ES-I3 (cell line): ENCODE measurements at regions not wholly inside any gene's neighbourhood (a gene's known extent, or its start where the extent isn't known, plus 50 kb on each side); places are given as distances from the start of the nearest gene placed in this dataset.

Source experiments
- H3K36me3 ChIP-seq: 2 replicates; pipeline ENCODE4 v1.6.1; 2013; ENCODE audit warnings: mild to moderate bottlenecking, low read length, control low read depth, moderate library complexity; ENCODE audit not compliant: insufficient read depth
- H3K4me1 ChIP-seq: 2 replicates; pipeline ENCODE4 v1.6.1; 2013; ENCODE audit warnings: mild to moderate bottlenecking, control low read depth, low read length; ENCODE audit not compliant: insufficient read depth
- H3K9ac ChIP-seq: 2 replicates; pipeline ENCODE4 v1.6.1; 2013; ENCODE audit warnings: low read depth, mild to moderate bottlenecking, low read length, moderate library complexity
- H3K9me3 ChIP-seq: 2 replicates; pipeline ENCODE4 v1.6.1; 2013; ENCODE audit warnings: mild to moderate bottlenecking, low read length, moderate library complexity; ENCODE audit not compliant: control insufficient read depth, insufficient read depth

DNA sequence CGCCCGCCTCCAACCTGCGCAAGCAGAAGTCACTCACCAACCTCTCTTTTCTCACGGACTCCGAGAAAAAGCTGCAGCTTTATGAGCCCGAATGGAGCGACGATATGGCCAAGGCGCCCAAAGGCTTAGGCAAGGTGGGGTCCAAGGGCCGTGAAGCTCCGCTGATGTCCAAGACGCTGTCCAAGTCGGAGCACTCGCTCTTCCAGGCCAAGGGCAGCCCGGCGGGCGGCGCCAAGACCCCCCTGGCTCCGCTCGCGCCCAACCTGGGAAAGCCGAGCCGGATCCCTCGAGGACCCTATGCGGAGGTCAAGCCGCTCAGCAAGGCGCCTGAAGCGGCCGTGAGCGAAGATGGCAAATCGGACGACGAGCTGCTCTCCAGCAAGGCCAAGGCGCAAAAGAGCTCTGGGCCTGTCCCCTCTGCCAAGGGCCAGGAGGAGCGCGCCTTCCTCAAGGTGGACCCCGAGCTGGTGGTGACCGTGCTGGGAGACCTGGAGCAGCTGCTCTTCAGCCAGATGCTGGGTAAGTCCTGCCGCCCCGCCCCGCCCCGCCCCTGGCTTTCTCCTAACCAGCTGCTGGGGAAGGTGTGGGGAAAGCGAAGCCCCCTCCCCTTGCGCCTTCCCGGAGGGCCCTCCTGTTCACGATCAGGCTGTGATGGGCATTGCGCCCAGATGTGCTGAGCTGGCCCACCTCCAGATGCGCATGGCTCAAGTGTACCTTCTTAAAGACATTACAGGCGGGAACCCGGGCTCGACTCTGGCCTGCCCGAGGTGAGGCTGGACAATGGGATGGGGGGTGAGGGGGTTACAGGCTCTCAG, 110.2 kb downstream of the NAV1 start:
- Histone ChIP-seq H3K9ac (peak overlapping the region; percentile 77), H3K9me3 (no peaks in the 10 kb centered on the region; the same call in 1 of the 2 replicates), H3K4me1 (peaks cover 23% of the 10 kb centered on the region), H3K36me3 (no peaks in the 10 kb centered on the region)

- peak overlapping the region; percentile 77; the same call in 1 of the 2 replicates for H3K9ac ChIP-seq
- H3K36me3 ChIP-seq: no peaks in the 10 kb centered on the region
- peaks cover 23% of the 10 kb centered on the region for H3K4me1 ChIP-seq
- H3K9me3 ChIP-seq: no peaks in the 10 kb centered on the region; the same call in 1 of the 2 replicates
Observed at GRCh38 chr1:201649761-201650622, 111.1 kb downstream of the NAV1 start.

DNA sequence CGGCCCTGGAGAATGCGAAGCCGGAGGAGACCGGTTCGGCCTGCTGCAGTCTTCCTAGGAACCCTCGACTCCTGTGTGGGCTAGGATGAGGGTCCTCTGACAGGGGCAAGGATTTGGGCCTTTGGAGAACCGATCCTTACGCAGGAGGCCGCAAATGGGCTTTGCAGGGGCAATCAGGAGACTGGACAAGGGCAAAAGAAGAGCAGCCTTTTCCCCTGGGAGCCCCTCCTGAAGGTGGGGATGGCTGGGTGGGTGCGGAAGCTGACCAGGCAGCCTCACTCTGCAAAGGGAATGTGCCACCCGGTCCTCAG, 111.7 kb downstream of the NAV1 start:
- no peaks in the 10 kb centered on the region; the same call in 1 of the 2 replicates for H3K9me3 ChIP-seq
- no peaks in the 10 kb centered on the region for H3K36me3 ChIP-seq
- peak overlapping the region; percentile 77 for H3K9ac ChIP-seq
- peaks cover 25% of the 10 kb centered on the region for H3K4me1 ChIP-seq

DNA sequence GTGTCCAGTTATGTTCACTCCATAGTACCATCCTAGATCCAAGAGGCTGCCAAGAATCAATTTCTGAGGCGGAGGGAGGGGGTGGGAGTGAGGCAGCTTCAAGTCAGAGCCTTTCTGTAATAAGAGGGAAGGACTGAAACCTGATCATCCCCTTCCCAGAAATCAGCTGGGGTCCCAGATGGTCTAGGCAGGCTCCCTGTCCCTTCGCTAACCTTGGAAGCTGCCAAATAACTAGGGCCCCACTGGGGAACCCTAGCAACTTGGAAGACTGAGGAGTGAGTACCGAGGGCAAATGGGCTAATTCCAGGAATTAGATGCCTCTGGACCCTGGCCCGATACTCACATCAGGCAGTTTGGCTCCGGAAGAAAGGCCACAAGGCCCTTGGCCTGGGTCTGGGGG, 113.3 kb downstream of the NAV1 start:
- Histone ChIP-seq H3K36me3 (no peaks in the 10 kb centered on the region), H3K9ac (no peak overlapping the region), H3K9me3 (no peaks in the 10 kb centered on the region; the same call in 1 of the 2 replicates), H3K4me1 (peaks cover 24% of the 10 kb centered on the region)

- Histone ChIP-seq H3K4me1 (peaks cover 21% of the 10 kb centered on the region), H3K9me3 (no peaks in the 10 kb centered on the region; the same call in 1 of the 2 replicates), H3K36me3 (no peaks in the 10 kb centered on the region), H3K9ac (no peak overlapping the region)
Observed at GRCh38 chr1:201653233-201653632, 114.3 kb downstream of the NAV1 start.

DNA sequence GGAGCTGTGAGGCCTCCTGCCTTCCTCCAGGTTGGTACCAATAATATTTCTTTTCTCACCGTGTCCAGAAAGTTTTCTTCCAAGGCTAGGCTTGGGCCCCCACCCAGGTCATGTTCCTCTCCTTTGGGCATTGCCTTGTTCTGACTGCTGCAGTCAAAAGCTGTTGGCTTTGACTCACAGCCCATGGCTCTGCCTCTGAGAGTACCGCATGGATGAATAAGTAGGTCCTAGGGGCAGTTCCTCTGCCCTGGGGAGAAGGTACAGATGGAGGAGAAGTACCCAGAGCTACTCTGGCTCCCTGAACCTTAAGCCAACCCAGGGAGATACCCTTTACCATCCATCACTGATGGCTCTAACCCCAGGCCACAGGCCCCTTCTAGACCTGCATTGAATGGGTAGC, 115.0 kb downstream of the NAV1 start:
- Histone ChIP-seq H3K9ac (no peak overlapping the region), H3K4me1 (peaks cover 21% of the 10 kb centered on the region), H3K9me3 (no peaks in the 10 kb centered on the region; the same call in 1 of the 2 replicates), H3K36me3 (no peaks in the 10 kb centered on the region)

DNA sequence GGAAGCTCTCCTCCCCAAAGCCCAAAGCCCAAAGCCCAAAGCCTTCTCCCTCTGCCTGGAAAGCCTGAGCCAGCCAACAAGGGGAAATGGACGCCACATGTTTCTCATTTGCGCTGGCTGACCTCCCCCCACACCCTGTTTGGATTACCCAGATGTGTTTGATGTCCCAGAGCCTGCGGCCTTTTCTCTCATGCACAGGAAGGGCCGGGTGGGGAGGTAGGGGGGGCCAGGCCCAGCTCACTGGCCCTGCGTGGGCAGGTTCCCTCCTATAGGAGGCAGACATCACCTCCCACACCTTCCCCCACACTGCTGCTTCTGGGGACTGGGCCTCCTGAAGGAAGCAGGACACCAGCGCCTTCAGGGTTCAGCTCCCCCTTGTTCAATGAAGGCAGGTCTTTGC, 116.3 kb downstream of the NAV1 start:
- no peaks in the 10 kb centered on the region for H3K36me3 ChIP-seq
- no peaks in the 10 kb centered on the region for H3K9me3 ChIP-seq
- H3K9ac ChIP-seq: no peak overlapping the region
- peaks cover 21% of the 10 kb centered on the region for H3K4me1 ChIP-seq

- Histone ChIP-seq H3K9me3 (no peaks in the 10 kb centered on the region), H3K4me1 (peaks cover 17% of the 10 kb centered on the region), H3K9ac (no peak overlapping the region), H3K36me3 (no peaks in the 10 kb centered on the region)
Observed at GRCh38 chr1:201655910-201656309, 117.0 kb downstream of the NAV1 start.

- Histone ChIP-seq H3K4me1 (peaks cover 11% of the 10 kb centered on the region), H3K9me3 (no peaks in the 10 kb centered on the region), H3K9ac (no peak overlapping the region), H3K36me3 (no peaks in the 10 kb centered on the region)
Observed at GRCh38 chr1:201656311-201657032, 117.5 kb downstream of the NAV1 start.

DNA sequence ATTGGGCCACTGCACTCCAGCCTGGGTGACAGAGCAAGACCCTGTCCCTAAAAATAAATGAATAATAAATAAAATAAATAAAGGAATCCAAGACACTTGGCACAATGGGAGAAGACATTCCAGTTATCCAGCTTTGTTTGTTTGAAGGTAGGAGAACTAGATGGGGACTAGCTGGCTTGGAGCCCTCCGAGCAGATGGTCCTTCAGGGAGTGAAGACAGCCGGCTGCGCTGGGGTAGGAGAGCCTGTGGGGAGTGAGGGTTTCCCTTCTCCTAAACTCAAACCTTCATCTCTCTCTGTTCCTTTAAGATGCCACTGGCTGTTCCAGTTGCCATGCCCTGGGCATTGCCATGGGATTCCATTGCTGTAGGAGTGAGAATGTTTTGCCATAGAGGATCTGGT, 120.6 kb downstream of the NAV1 start:
- Histone ChIP-seq H3K9ac (no peak overlapping the region), H3K4me1 (peaks cover 4% of the 10 kb centered on the region), H3K36me3 (no peaks in the 10 kb centered on the region), H3K9me3 (no peaks in the 10 kb centered on the region)

DNA sequence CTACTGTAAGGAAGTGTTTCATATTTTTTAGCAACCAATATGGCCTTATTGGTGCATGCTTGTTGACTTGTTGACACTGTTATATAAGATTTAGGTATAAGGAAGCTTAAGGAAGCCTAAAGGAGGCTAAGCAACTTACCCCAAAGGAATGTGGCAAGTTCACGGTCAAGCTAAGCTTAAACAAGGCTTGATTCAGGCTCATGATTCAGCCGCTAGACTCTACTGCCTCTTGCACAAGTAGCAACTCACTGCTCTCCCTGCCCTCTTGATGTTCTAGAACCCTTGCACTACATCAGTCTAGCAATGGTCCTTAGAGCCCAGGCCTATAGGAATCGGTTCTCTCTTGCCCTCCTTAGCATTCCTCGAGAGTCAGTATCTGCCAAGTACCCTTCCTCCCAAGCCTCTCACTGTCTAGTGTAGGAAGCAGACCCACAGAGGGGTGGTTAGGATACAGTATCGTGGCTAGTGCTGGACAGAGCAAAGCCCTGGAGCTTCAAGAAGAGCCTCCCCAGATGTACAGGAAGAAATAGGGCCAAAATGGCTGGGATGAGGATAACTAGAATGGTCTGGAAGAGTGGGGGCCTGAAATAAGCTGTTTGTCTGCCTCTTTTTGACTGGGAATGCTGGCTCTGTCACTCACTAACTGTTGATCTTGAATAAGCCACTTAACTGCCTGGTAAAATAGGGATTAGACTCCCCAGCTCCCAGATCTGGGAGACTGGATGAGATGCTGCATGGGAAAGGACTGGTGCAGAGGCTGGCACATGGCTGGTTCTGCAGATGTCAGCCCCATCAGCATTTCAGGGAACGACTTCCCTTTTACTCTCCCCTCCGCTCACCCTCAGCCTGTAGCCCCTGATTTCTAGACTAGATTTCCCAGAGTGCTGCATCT, 122.2 kb downstream of the NAV1 start:
- H3K9ac ChIP-seq: no peak overlapping the region
- H3K9me3 ChIP-seq: no peaks in the 10 kb centered on the region
- no peaks in the 10 kb centered on the region for H3K36me3 ChIP-seq
- H3K4me1 ChIP-seq: no peaks in the 10 kb centered on the region

GRCh38 chr1:201661823-201662359, 123.0 kb downstream of the NAV1 start:
- Histone ChIP-seq H3K9me3 (no peaks in the 10 kb centered on the region), H3K36me3 (no peaks in the 10 kb centered on the region), H3K9ac (no peak overlapping the region), H3K4me1 (no peaks in the 10 kb centered on the region)

DNA sequence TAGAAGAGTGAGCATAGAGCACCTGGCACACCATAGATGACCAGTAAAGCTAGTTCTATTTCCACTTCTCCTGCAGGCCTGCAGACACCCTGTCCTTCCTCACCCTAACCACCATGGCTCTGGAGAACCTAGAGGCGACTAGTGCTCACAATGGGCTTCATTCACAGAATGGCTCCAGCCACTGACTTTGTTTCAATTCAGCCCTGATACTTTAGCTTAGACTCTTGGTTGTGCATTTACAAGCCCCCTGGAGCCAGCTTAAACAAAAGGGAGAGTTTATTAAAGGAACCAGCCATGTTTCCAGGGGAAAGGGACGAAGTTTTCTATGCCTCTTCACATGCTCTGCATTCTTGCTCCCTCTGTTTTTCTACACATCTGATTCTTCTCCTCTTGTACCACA, 123.7 kb downstream of the NAV1 start:
- Histone ChIP-seq H3K4me1 (no peaks in the 10 kb centered on the region), H3K9ac (no peak overlapping the region), H3K9me3 (no peaks in the 10 kb centered on the region), H3K36me3 (no peaks in the 10 kb centered on the region)
